DMS 273 (cell line): ENCODE measurements at regions not wholly inside any gene's neighbourhood (a gene's known extent, or its start where the extent isn't known, plus 50 kb on each side); places are given as distances from the start of the nearest gene placed in this dataset.

Source experiments
- DNase-seq: peaks from one replicate; lab custom pipeline; 2025; ENCODE audit not compliant: unreplicated experiment; lab: John Stamatoyannopoulos, UW

DNA sequence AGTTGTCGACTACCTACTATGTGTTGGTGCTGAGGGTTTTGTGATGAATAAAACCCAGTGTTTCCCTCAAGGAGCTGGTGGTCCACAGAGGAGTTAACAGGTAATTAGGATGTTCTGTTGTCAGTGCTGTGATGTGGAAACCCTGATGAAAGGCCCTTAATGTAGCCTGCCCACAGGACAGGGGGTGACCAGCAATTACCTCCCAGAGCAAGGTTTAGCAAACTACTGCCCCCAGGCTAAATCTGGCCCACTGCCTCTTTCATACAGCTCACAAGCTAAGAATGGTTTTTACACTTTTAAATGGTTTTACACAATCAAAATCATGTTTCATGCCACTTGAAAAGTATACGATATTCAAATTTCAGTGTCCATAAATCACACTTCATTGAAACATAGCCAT is 536.2 kb downstream of the MIAT start:
- no peak for DNase-seq

- DNase-seq, result no peak
Observed at GRCh38 chr22:27194096-27194748, 536.8 kb downstream of the MIAT start.

- peak; percentile 87 for DNase-seq
Observed at GRCh38 chr22:27195094-27195493, 537.7 kb downstream of the MIAT start.

GRCh38 chr22:27195494-27195893 is 538.1 kb downstream of the MIAT start:
- DNase-seq, result no peak

- no peak for DNase-seq
Observed at GRCh38 chr22:27196606-27197005, 539.2 kb downstream of the MIAT start.

GRCh38 chr22:27197052-27197451 is 539.7 kb downstream of the MIAT start:
- DNase-seq, result no peak

DNA sequence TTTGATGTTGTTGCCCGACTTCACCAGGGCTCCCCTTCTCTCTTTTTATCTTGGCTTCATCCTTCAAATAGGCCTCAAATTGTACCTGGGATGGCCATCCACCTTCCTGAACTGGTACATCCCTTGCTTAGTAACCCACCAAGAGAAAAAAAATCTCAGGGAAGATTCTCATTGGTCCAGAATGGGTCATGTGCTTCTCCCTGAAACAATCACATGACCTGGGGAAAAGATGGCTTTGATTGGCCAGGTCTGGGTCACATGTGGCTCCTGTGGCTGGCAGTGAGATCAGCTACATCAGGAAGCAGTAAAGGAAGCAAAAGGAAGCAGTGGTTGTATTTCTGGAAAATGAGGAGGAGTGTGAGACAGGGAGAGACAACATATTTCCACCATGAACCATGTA is 540.2 kb downstream of the MIAT start:
- DNase-seq, result peak; percentile 7

DNA sequence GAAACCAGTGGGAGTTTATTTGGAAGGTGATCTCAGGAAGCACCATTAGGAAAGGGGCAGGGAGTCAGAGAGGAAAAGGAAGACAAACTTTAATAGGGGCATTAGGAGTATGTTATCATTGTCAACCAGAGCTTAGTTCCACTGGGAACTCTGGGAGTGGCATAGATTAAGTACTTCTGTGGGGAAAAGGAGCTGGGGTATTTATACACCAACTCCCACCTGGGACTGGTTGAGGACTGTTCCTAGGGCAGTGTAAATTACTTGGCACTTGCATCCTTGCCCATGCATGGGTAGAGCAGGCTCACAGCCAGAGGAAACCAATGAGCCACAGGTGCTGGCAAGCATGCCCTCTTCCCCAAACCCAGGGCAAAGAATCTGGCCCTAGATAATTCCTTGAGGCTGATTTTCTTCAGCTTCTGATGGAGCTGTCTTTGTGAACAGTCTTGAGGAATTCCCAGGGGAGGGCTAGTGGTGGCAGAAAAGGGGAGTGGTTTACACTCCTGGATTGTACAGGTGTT is 541.2 kb downstream of the MIAT start:
- no peak for DNase-seq

DNA sequence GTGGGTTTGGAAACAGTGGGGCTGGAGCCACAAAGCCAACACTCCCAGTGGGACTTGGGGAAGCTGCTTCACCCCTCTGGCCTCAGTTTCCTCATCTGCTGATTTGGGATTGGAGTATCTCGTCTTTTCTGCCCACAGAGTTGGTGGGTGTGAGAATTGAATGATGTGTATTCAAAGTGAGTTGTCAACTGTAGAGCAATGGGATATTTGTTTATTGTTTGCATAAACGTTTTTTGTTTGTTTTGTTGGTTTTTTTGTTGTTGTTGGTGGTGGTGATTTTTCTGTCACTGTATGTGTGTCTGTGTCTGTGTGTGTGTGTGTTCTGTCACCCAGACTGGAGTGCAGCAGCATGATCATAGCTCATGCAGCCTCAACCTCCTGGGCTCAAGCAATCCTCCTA is 542.0 kb downstream of the MIAT start:
- DNase-seq, result no peak

- no peak for DNase-seq
Observed at GRCh38 chr22:27201276-27201675, 543.9 kb downstream of the MIAT start.

DNA sequence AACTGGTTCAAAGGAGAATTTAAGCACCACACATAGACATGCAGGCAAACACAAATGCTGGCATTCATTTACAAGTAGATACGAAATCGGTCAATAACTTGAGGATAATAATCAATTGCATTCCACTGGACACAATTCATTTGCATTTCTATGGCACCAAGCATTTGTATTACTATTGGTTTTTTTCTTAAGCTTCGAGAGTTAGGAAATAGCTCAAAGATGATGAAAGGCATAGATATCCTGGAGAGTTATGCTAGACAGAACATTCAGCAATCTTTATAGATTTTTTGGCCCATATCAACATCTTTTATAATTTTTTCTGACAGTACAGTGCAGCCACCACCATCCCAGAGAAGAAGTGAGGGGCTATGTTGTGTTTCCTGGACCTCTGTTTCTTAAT is 544.4 kb downstream of the MIAT start:
- DNase-seq, result no peak

DNA sequence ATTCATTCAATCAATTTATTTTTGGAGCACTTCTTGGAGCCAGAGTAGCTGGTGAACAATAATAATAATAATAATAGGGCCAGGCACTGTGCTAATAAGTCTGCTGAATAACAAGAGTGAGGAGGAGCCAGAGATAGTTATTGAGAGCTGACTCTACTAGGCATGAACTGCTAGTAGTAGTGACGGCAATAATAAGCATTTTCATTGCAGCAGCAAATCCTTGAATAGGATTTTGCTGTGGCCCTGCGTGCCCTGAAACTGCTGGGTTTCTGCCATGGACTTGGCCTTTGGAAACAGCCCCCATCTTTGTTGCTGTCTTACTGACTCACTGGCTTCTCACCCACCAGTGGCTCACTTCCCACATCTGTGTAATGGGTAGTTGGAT is 545.9 kb downstream of the MIAT start:
- no peak for DNase-seq

GRCh38 chr22:27204280-27204679 is 546.9 kb downstream of the MIAT start:
- no peak for DNase-seq

DNA sequence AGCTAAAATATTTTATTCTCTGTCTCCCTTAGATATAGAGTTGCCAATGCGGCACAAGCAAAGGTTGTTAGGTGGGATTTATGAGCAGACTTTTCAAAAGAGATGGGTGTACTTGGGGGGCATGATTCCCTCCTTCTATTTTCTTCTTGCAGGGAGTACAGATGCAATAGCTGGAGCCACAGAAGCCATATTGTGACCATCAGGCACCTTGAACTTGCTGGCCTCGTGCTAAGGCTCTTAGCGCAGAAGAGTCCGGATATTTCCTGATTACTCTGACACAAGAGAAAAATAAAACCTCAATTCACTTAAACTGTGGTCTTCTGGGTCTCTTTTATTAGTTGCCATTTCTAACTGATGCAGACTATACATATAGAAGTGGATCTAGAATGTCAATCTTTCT is 547.4 kb downstream of the MIAT start:
- DNase-seq, result no peak

DNA sequence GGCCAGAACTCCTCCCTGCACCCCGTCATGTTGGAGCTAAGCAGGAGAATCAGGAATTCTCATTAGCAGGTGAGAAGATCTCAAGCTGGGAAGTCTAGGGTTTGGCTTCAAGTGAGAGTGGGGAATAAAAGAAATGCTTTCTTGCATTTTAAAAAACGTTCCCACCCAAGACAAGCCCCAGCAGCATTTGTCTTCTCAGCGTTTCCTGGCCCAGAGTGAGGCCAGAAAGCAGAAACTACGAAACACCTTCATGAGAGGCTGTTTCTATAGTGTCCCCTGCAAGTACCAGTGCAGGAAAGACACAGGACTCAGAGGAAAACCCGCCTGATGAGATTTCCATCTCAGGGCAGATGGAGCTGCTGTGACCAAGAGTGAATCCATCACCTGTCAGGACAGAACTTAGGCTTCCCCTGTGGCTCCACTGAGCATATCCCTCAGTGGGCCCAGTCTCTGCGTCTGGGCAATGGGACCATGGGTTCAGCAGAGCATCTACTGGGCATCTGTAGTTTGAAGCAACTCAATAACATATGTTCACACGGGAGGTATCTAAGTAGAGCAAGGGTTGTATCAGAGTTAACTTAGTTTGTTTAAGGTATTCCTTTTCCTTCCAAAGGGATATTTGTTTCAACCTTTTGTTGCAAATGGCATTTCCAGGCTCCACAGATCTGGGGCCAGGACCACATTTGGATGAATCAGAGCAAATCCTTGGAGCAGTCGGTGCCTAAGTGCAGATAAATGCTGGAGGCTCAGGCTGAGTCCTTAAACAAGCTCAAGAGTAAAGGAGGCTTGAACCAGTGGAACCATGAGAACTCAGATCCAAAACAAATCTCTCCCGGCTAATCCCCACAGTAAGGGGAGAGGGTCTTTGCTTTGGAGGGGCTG is 548.3 kb downstream of the MIAT start:
- DNase-seq, result no peak

DNA sequence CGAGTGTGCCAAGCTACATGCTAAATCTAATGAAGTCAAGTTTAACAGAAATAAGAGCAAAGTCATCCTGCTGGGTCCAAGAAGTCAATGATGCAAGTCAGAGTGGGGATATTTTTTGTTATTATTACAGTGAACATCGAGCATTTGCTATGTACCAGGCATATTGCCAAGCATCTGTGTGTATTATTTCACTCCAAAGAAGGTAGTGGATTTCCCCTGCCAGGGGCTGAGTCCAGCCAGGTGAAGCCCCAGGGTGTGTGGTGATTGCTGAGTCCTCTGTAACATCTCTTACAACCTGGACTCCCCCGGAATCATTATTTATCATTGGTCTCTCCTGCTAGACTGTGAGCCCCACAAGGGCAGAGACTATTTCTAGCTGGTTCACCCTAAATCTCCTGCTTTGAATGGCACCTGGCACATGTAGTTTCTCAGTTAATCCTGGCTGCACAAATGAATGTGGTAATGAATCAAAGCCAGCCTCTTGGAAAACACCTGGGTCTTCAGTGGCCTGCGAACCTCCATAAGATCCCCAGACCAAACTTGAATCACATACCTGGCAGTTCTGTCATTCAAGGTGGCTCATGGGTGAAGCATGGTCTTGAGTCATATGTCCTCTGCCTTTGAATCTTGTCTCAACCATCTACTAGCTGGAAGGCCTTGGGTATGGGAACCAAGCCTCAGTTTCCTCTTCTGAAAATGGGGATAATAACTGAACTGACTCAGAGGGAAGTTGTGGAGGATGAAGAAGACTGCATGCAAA is 549.2 kb downstream of the MIAT start:
- DNase-seq, result no peak

DNA sequence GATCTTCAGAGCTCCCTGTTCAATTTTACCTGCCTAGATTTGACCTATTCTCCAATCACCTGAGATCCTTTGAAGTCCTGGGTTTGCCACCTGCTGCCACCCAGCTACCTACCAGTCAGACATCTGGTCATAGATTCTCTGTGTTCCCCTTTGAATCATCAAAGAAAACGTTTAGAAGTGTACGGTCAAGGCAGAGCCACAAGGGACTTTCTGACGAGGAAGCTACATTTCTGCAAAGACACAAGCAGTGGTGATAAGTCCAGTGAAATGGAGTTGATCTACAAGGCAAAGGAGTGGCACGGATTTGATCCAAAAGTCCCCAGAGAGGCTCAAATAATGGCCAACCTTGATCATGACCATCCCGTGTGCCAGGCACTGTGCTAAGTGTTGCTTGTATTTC is 549.9 kb downstream of the MIAT start:
- no peak for DNase-seq

- no peak for DNase-seq
Observed at GRCh38 chr22:27207907-27208306, 550.5 kb downstream of the MIAT start.

DNA sequence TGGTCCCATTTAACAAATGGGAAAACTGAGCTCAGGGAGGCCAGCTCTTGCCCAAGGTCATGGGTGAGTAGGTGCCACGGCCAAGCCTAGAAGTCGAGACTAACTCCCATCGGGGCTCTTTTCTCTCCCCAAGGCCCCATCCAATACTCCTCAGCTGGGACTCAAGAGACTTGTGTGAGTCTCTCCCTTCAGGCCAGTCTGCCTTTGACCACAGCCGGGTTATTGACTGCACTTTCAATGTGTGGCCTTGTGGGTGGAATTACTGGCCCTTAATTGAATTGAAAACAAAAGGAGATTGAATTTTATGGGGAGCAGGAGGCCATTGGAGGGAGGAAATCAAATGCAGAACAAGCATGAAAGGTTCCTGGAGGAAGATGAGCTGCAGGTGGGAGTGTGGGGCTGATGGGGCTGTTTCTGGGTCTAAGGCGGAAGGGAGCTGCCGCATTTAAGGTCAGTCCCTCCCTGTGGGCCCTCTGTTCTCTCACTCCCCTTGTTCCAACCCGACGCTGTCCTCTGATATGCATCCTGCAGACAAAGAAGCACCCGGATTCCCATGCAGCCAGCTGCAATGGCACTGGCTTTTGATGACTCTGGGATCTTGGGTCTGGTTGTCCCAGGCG is 552.8 kb downstream of the MIAT start:
- DNase-seq, result no peak

DNA sequence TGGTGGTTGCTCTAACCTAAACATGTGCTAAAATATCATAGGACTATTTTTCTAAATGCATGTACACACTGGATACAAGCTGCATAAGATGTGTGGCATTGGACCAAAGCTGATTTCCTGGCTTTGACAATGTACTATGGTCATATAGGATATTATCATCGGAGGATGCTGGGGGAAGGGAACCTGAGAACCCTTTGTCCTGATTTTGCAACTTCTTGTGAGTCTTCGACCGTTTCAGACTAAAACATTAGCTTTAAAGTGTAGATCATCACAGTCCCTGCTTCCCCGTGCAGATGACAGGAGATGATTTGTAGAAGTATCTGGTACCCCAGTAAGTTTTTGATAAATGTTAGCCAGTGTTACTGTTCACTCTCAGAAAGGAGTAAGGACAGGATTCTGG is 554.7 kb downstream of the MIAT start:
- DNase-seq, result no peak

- peak; percentile 31 for DNase-seq
Observed at GRCh38 chr22:27212617-27213177, 555.3 kb downstream of the MIAT start.
